SH-SY5Y (cell line): ENCODE measurements at regions not wholly inside any gene's neighbourhood (a gene's known extent, or its start where the extent isn't known, plus 50 kb on each side); places are given as distances from the start of the nearest gene placed in this dataset.

Source experiments
- GATA2 ChIP-seq: IDR thresholded peaks from 2 replicates; pipeline ENCODE4 v1.6.1; 2011; ENCODE audit warnings: mild to moderate bottlenecking, low read depth, low read length
- GATA3 ChIP-seq: IDR thresholded peaks from 2 replicates; pipeline ENCODE4 v1.6.1; 2011; ENCODE audit warnings: low read depth, mild to moderate bottlenecking, low read length, moderate library complexity

DNA sequence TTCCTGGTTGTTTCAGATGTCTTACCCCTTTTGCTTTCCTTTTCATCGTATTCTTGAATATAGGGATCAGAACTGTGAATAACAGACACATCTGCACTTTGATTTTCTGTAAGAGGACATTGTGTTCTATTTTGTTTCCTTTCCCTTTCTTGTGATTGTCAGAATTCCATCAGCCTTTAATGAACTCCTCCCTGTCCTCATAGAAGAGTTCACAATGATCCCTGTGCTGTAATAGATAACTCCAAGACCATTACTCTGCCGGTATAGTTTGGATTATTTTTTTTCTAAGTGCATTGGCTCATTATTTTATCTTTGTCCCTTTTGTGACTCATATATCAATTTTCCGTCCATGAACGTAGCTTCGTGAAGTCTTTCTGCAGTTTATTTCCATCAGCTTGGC, 59.7 kb upstream of the PRDM8 start:
- no peak for TF ChIP-seq GATA2
- TF ChIP-seq GATA3 = no peak
